Neural progenitor cell (in vitro differentiated cells): ENCODE measurements at regions not wholly inside any gene's neighbourhood (a gene's known extent, or its start where the extent isn't known, plus 50 kb on each side); places are given as distances from the start of the nearest gene placed in this dataset.

Source experiments
- DNase-seq: peaks from one replicate; pipeline ENCODE4 v3.0.0-alpha.2; 2016; ENCODE audit warnings: low spot score
- H2AFZ ChIP-seq: fragments of 200-600 bp; sonication (generic); replicated peaks from 2 replicates; pipeline ENCODE4 v1.6.1; 2016; ENCODE audit warnings: antibody characterized with exemption
- H3F3A ChIP-seq: fragments of 200-600 bp; sonication (generic); 2 replicates; pipeline ENCODE4 v1.6.1; 2016; ENCODE audit warnings: antibody characterized with exemption, low read depth
- H3K27ac ChIP-seq: fragments of 200-600 bp; sonication (generic); 2 replicates; pipeline ENCODE4 v1.5.1; 2016; ENCODE audit warnings: mild to moderate bottlenecking
- H3K27me3 ChIP-seq: fragments of 200-600 bp; sonication (generic); 2 replicates; pipeline ENCODE4 v1.6.1; 2016; ENCODE audit warnings: mild to moderate bottlenecking, moderate library complexity
- H3K36me3 ChIP-seq: fragments of 200-600 bp; sonication (generic); 2 replicates; pipeline ENCODE4 v1.5.1; 2016
- H3K4me1 ChIP-seq: fragments of 200-600 bp; sonication (generic); 2 replicates; pipeline ENCODE4 v1.6.1; 2016; ENCODE audit warnings: mixed run types
- H3K4me2 ChIP-seq: fragments of 200-600 bp; sonication (generic); 2 replicates; pipeline ENCODE4 v1.6.1; 2016
- H3K4me3 ChIP-seq: fragments of 200-600 bp; sonication (generic); 2 replicates; pipeline ENCODE4 v1.5.1; 2016
- H3K79me2 ChIP-seq: fragments of 200-600 bp; sonication (generic); 2 replicates; pipeline ENCODE4 v1.6.1; 2016; ENCODE audit warnings: low read depth
- H3K9ac ChIP-seq: fragments of 200-600 bp; sonication (generic); 2 replicates; pipeline ENCODE4 v1.6.1; 2016
- H3K9me3 ChIP-seq: fragments of 200-600 bp; sonication (generic); 2 replicates; pipeline ENCODE4 v1.5.1; 2016; ENCODE audit warnings: low read depth
- H4K20me1 ChIP-seq: fragments of 200-600 bp; sonication (generic); 2 replicates; pipeline ENCODE4 v1.6.1; 2016; ENCODE audit warnings: low read depth
- H3K27ac Mint-ChIP-seq: 3 replicates; pipeline ENCODE4 v1.8.0; 2021; ENCODE audit warnings: mixed read lengths
- H3K27me3 Mint-ChIP-seq: 2 replicates; pipeline ENCODE4 v1.8.0; 2022; ENCODE audit warnings: low read depth, mild to moderate bottlenecking, inconsistent platforms, moderate library complexity, mixed read lengths; ENCODE audit not compliant: insufficient read depth
- H3K36me3 Mint-ChIP-seq: 3 replicates; pipeline ENCODE4 v1.8.0; 2021; ENCODE audit warnings: mixed read lengths
- H3K4me1 Mint-ChIP-seq: 3 replicates; pipeline ENCODE4 v1.8.0; 2021; ENCODE audit warnings: mixed read lengths
- H3K4me3 Mint-ChIP-seq: 3 replicates; pipeline ENCODE4 v1.8.0; 2021; ENCODE audit warnings: mild to moderate bottlenecking, moderate library complexity, mixed read lengths
- H3K9me3 Mint-ChIP-seq: 3 replicates; pipeline ENCODE4 v1.8.0; 2020; ENCODE audit warnings: mixed read lengths
- EZH2 ChIP-seq: fragments of 200-600 bp; sonication (generic); IDR thresholded peaks from 2 replicates; pipeline ENCODE4 v1.6.1; 2017; ENCODE audit warnings: antibody characterized with exemption, mild to moderate bottlenecking, moderate library complexity
- EZH2phosphoT487 ChIP-seq: fragments of 200-600 bp; sonication (generic); IDR thresholded peaks from 2 replicates; pipeline ENCODE4 v1.6.1; 2017; ENCODE audit warnings: antibody characterized with exemption
- TF ChIP-seq, protein P1 (sequence below): fragments of 200-600 bp; sonication (generic); IDR thresholded peaks from 2 replicates; pipeline ENCODE4 v1.5.1; 2017; ENCODE audit warnings: antibody characterized with exemption, mild to moderate bottlenecking

DNA sequence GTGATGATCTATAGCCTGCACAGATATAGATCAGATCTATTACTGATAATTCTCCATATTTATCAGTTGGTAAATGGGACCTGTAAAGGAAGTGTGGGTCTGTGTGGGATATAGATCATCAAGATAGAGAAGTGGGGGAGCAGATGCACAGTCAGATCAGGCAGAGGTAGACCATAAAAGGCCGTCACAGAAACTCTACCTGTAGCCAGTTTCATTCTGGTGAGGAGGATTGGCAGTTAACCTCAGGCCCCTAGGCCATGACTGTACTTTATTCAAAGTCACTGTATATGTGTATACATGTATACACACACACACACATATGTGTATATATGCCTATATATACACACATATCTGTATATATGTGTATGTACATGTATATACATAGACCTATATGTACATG, 69.1 kb downstream of the ADM start:
- Histone ChIP-seq H3K27me3 (no peaks in the 10 kb centered on the region), H3K79me2 (no peaks in the 10 kb centered on the region), H3K9me3 (no peaks in the 10 kb centered on the region), H3K9ac (no peak overlapping the region), H4K20me1 (no peaks in the 10 kb centered on the region), H3K4me2 (no peak overlapping the region), H3K4me3 (no peak overlapping the region), H3K4me1 (no peaks in the 10 kb centered on the region), H3K36me3 (no peaks in the 10 kb centered on the region), H2AFZ (no peak overlapping the region), H3F3A (no peaks in the 10 kb centered on the region), H3K27ac (no peak overlapping the region)
- TF ChIP-seq, protein P1, sequence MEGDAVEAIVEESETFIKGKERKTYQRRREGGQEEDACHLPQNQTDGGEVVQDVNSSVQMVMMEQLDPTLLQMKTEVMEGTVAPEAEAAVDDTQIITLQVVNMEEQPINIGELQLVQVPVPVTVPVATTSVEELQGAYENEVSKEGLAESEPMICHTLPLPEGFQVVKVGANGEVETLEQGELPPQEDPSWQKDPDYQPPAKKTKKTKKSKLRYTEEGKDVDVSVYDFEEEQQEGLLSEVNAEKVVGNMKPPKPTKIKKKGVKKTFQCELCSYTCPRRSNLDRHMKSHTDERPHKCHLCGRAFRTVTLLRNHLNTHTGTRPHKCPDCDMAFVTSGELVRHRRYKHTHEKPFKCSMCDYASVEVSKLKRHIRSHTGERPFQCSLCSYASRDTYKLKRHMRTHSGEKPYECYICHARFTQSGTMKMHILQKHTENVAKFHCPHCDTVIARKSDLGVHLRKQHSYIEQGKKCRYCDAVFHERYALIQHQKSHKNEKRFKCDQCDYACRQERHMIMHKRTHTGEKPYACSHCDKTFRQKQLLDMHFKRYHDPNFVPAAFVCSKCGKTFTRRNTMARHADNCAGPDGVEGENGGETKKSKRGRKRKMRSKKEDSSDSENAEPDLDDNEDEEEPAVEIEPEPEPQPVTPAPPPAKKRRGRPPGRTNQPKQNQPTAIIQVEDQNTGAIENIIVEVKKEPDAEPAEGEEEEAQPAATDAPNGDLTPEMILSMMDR = no peak
- TF ChIP-seq EZH2 = no peak
- H3K4me1 Mint-ChIP-seq = peaks cover 9% of the 10 kb centered on the region
- no peaks in the 10 kb centered on the region for H3K36me3 Mint-ChIP-seq
- H3K27ac Mint-ChIP-seq = no peak overlapping the region
- H3K27me3 Mint-ChIP-seq = no peaks in the 10 kb centered on the region
- no peak for DNase-seq
- H3K9me3 Mint-ChIP-seq = peaks cover 7% of the 10 kb centered on the region
- H3K4me3 Mint-ChIP-seq = no peak overlapping the region

DNA sequence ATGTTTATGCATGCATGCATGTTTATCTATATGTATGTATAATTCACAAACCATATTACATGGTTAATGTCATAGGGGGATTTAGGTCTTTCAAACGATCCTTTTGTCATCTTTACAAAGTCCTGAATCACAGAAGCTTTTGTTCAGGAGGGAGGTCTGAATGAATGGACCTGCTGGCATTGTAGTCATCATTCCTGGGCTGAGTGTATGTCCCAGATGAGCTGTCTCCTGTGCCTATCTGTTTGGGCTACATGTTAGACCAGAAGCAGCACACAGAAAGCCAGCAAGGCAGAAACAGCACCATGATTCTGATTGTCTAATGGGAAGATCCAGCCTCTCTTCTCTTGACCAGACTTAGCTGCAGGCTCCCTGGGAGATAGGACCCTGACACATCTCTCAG, 69.5 kb downstream of the ADM start:
- no peak for DNase-seq
- Mint-ChIP-seq H3K27ac (no peak overlapping the region), H3K4me1 (peaks cover 9% of the 10 kb centered on the region), H3K4me3 (no peak overlapping the region), H3K27me3 (no peaks in the 10 kb centered on the region), H3K9me3 (peaks cover 6% of the 10 kb centered on the region), H3K36me3 (no peaks in the 10 kb centered on the region)
- Histone ChIP-seq H4K20me1 (no peaks in the 10 kb centered on the region), H3K79me2 (no peaks in the 10 kb centered on the region), H3F3A (no peaks in the 10 kb centered on the region), H3K4me2 (no peak overlapping the region), H3K36me3 (no peaks in the 10 kb centered on the region), H3K27ac (no peak overlapping the region), H3K9me3 (no peaks in the 10 kb centered on the region), H3K9ac (no peak overlapping the region), H3K27me3 (no peaks in the 10 kb centered on the region), H3K4me3 (no peak overlapping the region), H2AFZ (no peak overlapping the region), H3K4me1 (no peaks in the 10 kb centered on the region)
- TF ChIP-seq EZH2phosphoT487 (no peak), EZH2 (no peak)
- TF ChIP-seq, protein P1 = no peak

DNA sequence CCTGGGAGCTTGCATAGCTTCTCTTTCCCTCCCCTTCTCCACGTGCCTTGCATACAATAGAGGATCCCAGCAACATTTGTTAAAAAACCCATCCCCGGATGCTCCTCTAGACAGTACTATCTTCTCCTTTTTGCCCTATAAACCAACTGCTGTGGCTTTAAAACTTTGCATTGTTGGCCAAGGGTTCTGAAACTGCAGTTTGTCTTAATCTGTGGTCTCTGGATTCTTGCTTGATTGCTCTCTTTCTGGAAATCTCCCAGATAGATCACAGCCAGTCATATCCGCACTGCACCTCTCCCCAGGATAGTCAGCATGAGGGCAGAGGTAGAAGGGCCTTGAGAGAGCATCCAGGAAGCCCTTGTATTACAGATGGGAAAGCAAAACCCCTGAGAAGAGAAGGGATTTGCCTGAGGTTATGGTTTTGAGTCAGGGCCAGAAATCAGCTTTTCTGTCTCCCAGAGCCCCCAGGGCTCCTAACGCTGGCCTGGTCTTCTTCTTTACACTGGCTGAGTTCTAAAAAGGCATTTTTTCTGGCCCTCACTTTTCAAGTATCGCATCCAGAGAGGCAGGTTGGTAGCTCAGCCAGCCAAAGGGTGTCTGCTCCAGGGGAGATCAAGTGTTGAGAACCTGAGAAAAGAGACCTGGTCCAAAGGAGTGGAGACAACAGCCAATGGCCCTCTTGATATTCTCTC, 70.6 kb downstream of the ADM start:
- Histone ChIP-seq H3K9ac (no peak overlapping the region), H3K4me1 (no peaks in the 10 kb centered on the region), H3K4me3 (no peak overlapping the region), H2AFZ (no peak overlapping the region), H3K4me2 (no peak overlapping the region), H3F3A (no peaks in the 10 kb centered on the region), H3K79me2 (no peaks in the 10 kb centered on the region), H3K27me3 (no peaks in the 10 kb centered on the region), H3K36me3 (no peaks in the 10 kb centered on the region), H3K27ac (no peak overlapping the region), H4K20me1 (no peaks in the 10 kb centered on the region), H3K9me3 (no peaks in the 10 kb centered on the region)
- Mint-ChIP-seq H3K27ac (no peak overlapping the region), H3K9me3 (peaks cover 6% of the 10 kb centered on the region), H3K36me3 (no peaks in the 10 kb centered on the region), H3K4me3 (no peak overlapping the region), H3K27me3 (no peaks in the 10 kb centered on the region), H3K4me1 (peaks cover 9% of the 10 kb centered on the region)
- TF ChIP-seq, protein P1 = no peak
- TF ChIP-seq EZH2 = no peak
- no peak for DNase-seq
